ENCODE measurements at regions not wholly inside any gene's neighbourhood (a gene's known extent, or its start where the extent isn't known, plus 50 kb on each side); places are given as distances from the start of the nearest gene placed in this dataset.

DNA sequence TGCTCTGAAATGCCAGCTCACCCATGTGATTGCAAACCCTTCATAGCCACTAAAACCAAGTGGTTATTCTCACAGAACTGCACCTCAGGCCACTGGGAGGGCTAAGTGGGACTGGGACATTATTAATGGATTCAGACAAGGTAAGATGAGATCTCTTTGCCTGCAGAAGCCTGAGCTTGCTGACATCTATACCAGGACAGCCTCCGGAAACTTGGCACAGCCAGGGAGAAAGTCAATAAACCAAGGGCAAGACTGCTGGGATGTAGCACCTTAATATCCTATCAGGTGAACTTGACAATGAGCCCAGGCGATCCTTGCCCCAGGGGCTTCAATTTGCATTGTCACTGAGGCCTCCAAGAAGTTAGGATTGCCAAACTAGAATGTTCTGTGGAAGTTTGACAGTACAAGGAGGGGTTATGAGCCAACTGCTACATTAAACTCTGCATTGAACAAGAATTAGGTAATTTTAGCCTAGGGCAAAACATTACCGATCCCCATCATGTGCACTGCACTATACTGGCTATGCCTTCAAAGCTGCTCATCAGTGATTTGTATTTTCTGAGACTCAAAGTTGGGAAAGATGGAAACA lies 60.1 kb upstream of the RALGAPA2 start:
- Histone ChIP-seq H4K20me1 (ENCODE audit: insufficient read depth, low read length) (no peaks in the 10 kb centered on the region), H3K4me1 (ENCODE audit: insufficient read depth, low read length) (no peaks in the 10 kb centered on the region), H3K9me3 (ENCODE audit: insufficient read depth, low read depth, low read length) (peaks cover 4% of the 10 kb centered on the region), H3K79me2 (ENCODE audit: insufficient read depth, low read length) (no peaks in the 10 kb centered on the region), H3K4me2 (ENCODE audit: low read length) (no peak overlapping the region), H3K9ac (ENCODE audit: low read length) (no peak overlapping the region), H2AFZ (ENCODE audit: low read depth, low read length) (no peak overlapping the region), H3K27ac (ENCODE audit: low read depth, low read length) (no peak overlapping the region), H3K4me3 (ENCODE audit: insufficient read depth, low read depth, low read length) (no peak overlapping the region), H3K27me3 (ENCODE audit: insufficient read depth, low read length) (no peaks in the 10 kb centered on the region), H3K36me3 (ENCODE audit: insufficient read depth, low read length) (no peaks in the 10 kb centered on the region)
- Mint-ChIP-seq H3K27me3 (ENCODE audit: low read depth, unreplicated experiment) (peaks cover 13% of the 10 kb centered on the region), H3K36me3 (ENCODE audit: low read depth, unreplicated experiment) (no peaks in the 10 kb centered on the region), H3K9me3 (ENCODE audit: unreplicated experiment) (peaks cover 10% of the 10 kb centered on the region), H3K4me3 (ENCODE audit: unreplicated experiment) (no peak overlapping the region), H3K27ac (ENCODE audit: unreplicated experiment) (no peak overlapping the region), H3K4me1 (ENCODE audit: low read depth, unreplicated experiment) (no peaks in the 10 kb centered on the region)
- TF ChIP-seq, protein P1, sequence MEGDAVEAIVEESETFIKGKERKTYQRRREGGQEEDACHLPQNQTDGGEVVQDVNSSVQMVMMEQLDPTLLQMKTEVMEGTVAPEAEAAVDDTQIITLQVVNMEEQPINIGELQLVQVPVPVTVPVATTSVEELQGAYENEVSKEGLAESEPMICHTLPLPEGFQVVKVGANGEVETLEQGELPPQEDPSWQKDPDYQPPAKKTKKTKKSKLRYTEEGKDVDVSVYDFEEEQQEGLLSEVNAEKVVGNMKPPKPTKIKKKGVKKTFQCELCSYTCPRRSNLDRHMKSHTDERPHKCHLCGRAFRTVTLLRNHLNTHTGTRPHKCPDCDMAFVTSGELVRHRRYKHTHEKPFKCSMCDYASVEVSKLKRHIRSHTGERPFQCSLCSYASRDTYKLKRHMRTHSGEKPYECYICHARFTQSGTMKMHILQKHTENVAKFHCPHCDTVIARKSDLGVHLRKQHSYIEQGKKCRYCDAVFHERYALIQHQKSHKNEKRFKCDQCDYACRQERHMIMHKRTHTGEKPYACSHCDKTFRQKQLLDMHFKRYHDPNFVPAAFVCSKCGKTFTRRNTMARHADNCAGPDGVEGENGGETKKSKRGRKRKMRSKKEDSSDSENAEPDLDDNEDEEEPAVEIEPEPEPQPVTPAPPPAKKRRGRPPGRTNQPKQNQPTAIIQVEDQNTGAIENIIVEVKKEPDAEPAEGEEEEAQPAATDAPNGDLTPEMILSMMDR (IDR thresholded peaks at IDR 0.05; ENCODE audit: insufficient read depth, low read depth, low read length), result no peak
- TF ChIP-seq EZH2 (IDR thresholded peaks at IDR 0.05; ENCODE audit: insufficient read depth, low read length), result no peak
- FAIRE-seq (no peak), DNase-seq (ENCODE audit: low read depth) (no peak)

DNA sequence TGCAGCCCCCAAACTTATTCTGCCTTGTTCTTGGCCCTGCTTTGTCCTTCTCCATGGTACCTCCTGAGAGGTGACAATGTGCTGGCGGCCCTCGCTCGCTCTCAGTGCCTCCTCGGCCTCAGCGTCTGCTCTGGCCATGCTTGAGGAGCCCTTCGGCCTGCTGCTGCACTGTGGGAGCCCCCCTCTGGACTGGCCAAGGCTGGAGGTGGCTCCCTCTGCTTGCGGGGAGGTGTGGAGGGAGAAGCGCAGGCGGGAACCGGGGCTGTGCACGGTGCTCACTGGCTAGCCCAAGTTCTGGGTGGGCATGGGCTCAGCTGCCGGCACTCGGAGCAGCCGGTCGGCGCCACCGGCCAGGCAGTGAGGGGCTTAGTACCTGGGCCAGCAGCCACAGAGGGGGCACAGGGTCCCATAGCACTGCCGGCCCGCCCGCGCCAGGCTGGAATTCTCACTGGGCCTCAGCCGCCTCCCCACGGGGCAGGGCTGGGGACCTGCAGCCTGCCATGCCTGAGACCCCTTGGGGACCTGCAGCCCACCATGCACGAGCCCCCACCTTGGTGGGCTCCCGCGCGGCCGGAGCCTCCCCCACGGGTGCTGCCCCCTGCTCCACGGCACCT lies 55.9 kb upstream of the RALGAPA2 start:
- Histone ChIP-seq H3K4me3 (ENCODE audit: insufficient read depth, low read depth, low read length) (no peak overlapping the region), H3K36me3 (ENCODE audit: insufficient read depth, low read length) (no peaks in the 10 kb centered on the region), H2AFZ (ENCODE audit: low read depth, low read length) (no peak overlapping the region), H3K4me1 (ENCODE audit: insufficient read depth, low read length) (no peaks in the 10 kb centered on the region), H3K27ac (ENCODE audit: low read depth, low read length) (no peak overlapping the region), H3K27me3 (ENCODE audit: insufficient read depth, low read length) (no peaks in the 10 kb centered on the region), H3K9ac (ENCODE audit: low read length) (no peak overlapping the region), H3K9me3 (ENCODE audit: insufficient read depth, low read depth, low read length) (peaks cover 4% of the 10 kb centered on the region), H3K4me2 (ENCODE audit: low read length) (no peak overlapping the region), H3K79me2 (ENCODE audit: insufficient read depth, low read length) (no peaks in the 10 kb centered on the region), H4K20me1 (ENCODE audit: insufficient read depth, low read length) (no peaks in the 10 kb centered on the region)
- no peak for TF ChIP-seq EZH2 (IDR thresholded peaks at IDR 0.05; ENCODE audit: insufficient read depth, low read length)
- TF ChIP-seq, protein P1 (IDR thresholded peaks at IDR 0.05; ENCODE audit: insufficient read depth, low read depth, low read length), result no peak
- no peaks in the 10 kb centered on the region for H3K4me1 Mint-ChIP-seq (ENCODE audit: low read depth, unreplicated experiment)
- FAIRE-seq, result no peak
- H3K27me3 Mint-ChIP-seq (ENCODE audit: low read depth, unreplicated experiment), result peaks cover 9% of the 10 kb centered on the region
- no peak for DNase-seq (ENCODE audit: low read depth)
- no peaks in the 10 kb centered on the region for H3K36me3 Mint-ChIP-seq (ENCODE audit: low read depth, unreplicated experiment)
- no peak overlapping the region for H3K27ac Mint-ChIP-seq (ENCODE audit: unreplicated experiment)
- peaks cover 10% of the 10 kb centered on the region for H3K9me3 Mint-ChIP-seq (ENCODE audit: unreplicated experiment)
- no peak overlapping the region for H3K4me3 Mint-ChIP-seq (ENCODE audit: unreplicated experiment)

DNA sequence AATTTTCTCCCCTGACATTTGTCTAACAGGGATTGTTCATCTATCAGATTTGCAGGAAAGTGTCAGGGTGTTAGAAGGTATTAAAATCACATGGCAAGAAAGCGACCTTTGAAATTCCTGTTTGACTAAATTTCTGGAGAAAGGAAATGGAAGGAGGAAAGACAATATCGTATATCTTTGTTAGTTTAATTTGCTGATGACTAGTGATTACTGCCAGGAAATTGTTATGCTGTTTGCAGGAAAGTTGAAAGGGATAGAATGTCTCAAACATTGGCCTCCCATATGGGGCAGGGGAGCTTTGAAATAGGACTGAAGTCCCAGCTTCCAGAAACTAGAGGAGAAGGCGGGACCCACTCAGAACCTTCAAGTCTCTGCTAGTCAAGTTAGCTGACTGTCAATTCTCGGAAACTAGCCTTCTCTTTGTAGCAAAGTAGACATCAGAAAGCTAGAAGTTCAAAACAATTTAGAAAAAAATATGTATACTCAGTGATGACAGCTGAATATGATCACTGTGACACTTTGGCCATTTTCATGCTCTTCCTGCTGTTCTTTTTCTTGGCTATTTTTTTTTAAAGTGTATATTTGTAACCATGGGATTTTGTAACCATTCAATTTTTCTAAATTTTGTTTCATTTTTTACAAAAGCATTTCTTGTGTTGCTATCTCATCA lies 53.4 kb upstream of the RALGAPA2 start:
- Histone ChIP-seq H3K4me3 (ENCODE audit: insufficient read depth, low read depth, low read length) (no peak overlapping the region), H3K79me2 (ENCODE audit: insufficient read depth, low read length) (no peaks in the 10 kb centered on the region), H3K9me3 (ENCODE audit: insufficient read depth, low read depth, low read length) (peaks cover 2% of the 10 kb centered on the region), H3K27me3 (ENCODE audit: insufficient read depth, low read length) (no peaks in the 10 kb centered on the region), H3K4me2 (ENCODE audit: low read length) (no peak overlapping the region), H4K20me1 (ENCODE audit: insufficient read depth, low read length) (no peaks in the 10 kb centered on the region), H3K4me1 (ENCODE audit: insufficient read depth, low read length) (no peaks in the 10 kb centered on the region), H2AFZ (ENCODE audit: low read depth, low read length) (no peak overlapping the region), H3K9ac (ENCODE audit: low read length) (no peak overlapping the region), H3K36me3 (ENCODE audit: insufficient read depth, low read length) (no peaks in the 10 kb centered on the region), H3K27ac (ENCODE audit: low read depth, low read length) (no peak overlapping the region)
- Mint-ChIP-seq H3K36me3 (ENCODE audit: low read depth, unreplicated experiment) (no peaks in the 10 kb centered on the region), H3K27ac (ENCODE audit: unreplicated experiment) (no peak overlapping the region), H3K4me3 (ENCODE audit: unreplicated experiment) (no peak overlapping the region), H3K4me1 (ENCODE audit: low read depth, unreplicated experiment) (no peaks in the 10 kb centered on the region), H3K27me3 (ENCODE audit: low read depth, unreplicated experiment) (no peaks in the 10 kb centered on the region), H3K9me3 (ENCODE audit: unreplicated experiment) (peaks cover 5% of the 10 kb centered on the region)
- DNase-seq (ENCODE audit: low read depth) (no peak), FAIRE-seq (no peak)
- TF ChIP-seq, protein P1 (IDR thresholded peaks at IDR 0.05; ENCODE audit: insufficient read depth, low read depth, low read length), result no peak
- no peak for TF ChIP-seq EZH2 (IDR thresholded peaks at IDR 0.05; ENCODE audit: insufficient read depth, low read length)
